AG08395 (cell line): ENCODE measurements at regions not wholly inside any gene's neighbourhood (a gene's known extent, or its start where the extent isn't known, plus 50 kb on each side); places are given as distances from the start of the nearest gene placed in this dataset.
"Not testable (repeated sequence)": the region's sequence is repeated elsewhere in the genome, so short reads cannot be mapped to it uniquely, and the experiment has no call there.

ENCODE experiments used
- DNase-seq: peaks from one replicate; pipeline ENCODE4 v3.0.0; 2012; ENCODE audit warnings: mixed read lengths, low spot score

DNA sequence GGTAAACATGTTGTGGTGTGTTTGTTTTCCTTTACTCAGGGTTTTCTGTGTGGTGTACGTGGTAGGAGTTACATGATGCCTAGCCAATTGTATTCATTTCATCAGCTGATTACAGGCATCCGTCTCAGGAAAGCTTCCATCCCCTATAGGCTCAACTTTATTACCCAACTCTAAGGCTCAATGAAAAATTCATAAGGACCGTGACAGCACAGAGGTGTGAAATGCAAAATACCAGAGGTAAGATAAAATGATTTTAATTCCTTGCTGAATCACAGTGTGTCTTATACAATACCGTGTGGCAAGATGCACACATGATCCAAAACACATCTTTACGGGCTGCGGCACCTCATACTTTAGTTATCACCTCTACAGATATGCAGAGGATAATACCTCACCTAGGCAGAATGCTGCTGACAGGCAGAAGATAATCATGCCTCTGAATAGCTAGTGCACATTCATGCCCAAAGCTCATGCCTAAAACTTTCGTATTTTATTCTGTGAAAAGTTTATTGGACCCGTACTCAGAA is 87.2 kb upstream of the DIO2 start:
- DNase-seq = no peak

- no peak for DNase-seq
Observed at GRCh38 chr14:80291101-80291500, 79.8 kb upstream of the DIO2 start.

DNA sequence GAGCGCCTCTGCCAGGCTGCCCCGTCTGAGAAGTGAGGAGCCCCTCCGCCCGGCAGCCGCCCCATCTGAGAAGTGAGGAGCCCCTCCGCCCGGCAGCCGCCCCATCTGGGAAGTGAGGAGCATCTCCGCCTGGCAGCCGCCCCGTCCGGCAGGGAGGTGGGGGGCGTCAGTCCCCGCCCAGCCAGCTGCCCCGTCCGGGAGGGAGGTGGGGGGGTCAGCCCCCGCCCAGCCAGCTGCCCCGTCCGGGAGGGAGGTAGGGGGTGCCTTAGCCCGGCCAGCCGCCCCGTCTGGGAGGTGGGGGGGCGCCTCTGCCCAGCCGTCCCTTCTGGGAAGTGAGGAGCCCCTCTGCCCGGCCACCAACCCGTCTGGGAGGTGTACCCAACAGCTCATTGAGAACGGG is 75.4 kb upstream of the DIO2 start:
- DNase-seq = not testable (repeated sequence)

GRCh38 chr14:80278293-80279023 is 67.2 kb upstream of the DIO2 start:
- DNase-seq = no peak

DNA sequence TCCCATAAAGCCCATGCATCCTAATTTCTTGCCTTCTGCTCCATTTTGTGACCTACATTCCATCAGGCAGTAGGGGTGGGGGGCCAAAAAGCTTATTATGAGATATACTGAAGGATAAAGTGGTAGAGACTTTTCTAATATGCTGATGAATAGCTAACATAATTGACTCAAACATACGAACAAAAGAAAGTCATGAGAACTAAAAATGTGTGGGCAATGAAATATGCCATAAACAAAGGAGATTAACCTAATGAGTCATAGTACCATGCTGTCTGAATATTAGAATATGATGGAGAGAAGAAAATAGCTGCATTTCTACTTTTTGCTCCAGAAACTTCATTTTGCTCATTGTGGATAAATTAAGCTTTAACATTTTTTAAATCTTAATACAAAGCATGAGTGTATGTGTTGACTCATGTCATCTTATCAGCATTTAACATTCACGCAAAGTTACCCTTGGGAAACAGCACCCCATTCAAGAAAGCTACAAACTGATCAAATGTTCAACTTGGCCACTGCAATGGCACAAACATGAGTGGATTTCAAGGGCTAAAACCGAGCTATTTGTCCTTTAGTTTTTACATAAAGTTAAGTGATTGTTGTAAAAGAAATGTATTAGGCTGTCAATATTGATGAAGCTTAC is 64.0 kb upstream of the DIO2 start:
- DNase-seq = peak; percentile 36

DNA sequence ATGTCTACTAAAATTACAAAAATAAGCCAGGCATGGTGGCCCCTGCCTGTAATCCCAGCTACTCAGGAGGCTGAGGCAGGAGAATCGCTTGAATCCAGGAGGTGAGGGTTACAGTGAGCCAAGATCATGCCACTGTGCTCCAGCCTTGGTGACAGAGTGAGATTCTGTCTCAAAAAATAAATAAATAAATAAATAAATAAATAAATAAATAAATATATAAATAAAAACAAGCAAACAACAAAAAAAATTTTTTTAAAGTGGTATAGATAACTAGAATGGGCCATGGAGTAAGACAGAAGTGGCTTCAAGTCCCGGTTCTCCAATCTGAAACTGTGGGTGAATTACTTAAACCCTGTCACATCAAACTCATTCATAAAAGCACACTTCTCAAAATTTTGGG is 63.0 kb upstream of the DIO2 start:
- not testable (repeated sequence) for DNase-seq

DNA sequence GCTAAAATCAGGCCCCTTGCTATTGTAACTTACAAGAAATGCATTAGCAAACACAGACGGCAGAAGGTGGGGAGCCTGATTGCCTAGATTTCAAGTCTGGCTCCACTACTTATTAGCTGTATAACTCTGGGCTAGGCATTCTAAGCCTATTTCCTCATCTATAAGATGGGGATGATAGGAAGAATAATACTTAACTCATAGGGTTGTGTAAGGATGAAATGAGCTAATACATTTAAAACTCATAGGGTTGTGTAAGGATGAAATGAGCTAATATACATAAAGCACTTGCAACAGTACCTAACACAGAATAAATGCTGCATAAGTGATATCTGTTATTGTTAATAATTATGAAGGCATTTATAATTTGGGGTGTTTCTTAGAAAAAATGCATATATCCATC is 60.1 kb upstream of the DIO2 start:
- DNase-seq = no peak

DNA sequence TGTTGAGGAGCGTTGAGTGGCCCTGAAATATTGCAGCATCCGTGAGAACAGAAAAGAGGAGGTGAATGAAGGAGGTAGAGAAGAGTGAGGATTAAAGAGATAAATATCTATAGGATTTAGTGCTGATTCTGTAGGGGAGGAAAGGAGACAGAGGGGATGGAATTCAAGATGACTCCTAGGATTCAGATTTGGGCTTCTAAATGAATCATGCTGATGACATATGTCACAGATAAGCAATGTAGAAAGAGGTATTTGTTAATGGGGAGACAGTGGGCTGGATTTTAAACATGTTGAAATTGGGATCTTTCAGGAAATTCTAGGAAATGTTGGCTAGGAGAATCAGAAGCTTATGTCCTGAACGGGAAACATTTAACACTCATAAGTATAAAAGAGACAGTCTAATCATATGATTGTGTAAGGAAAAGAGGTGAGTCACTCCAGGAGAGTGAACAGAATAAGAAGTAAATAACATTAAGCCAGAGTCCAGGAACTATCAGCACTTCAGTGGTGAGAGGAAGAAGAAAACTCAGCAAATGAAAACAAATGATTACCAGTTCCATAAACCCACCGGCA is 58.1 kb upstream of the DIO2 start:
- peak; percentile 21 for DNase-seq

- no peak for DNase-seq
Observed at GRCh38 chr14:80266930-80267329, 55.6 kb upstream of the DIO2 start.

- no peak for DNase-seq
Observed at GRCh38 chr14:80264702-80265101, 53.4 kb upstream of the DIO2 start.
